Body of pancreas (tissue), 4 donors: ENCODE measurements at regions not wholly inside any gene's neighbourhood (a gene's known extent, or its start where the extent isn't known, plus 50 kb on each side); places are given as distances from the start of the nearest gene placed in this dataset.

Experiments
- ATAC-seq: fragments of 150-250 bp; one replicate; pipeline ENCODE4 v1.9.1; 2016
- DNase-seq, 4 donors: peaks; one replicate each; pipeline ENCODE4 v3.0.0-alpha.2; 2019
- H3K27ac ChIP-seq, 4 donors: fragments of 200-600 bp; sonication (generic); 1 replicate in 3 of 4; 2 replicates in 1 of 4; pipeline versions ENCODE4 v1.5.1 to v1.6.1; 2016 to 2019; ENCODE audit warnings: mild to moderate bottlenecking in 1 of 4, mixed read lengths in 1 of 4, moderate library complexity in 1 of 4
- H3K27me3 ChIP-seq, 2 donors: fragments of 200-600 bp; sonication (generic); one replicate each; pipeline ENCODE4 v1.6.0; 2016; ENCODE audit warnings: mild to moderate bottlenecking in 1 of 2
- H3K36me3 ChIP-seq, 2 donors: fragments of 200-600 bp; sonication (generic); replicated peaks in 1 of 2; 2 replicates each; pipeline ENCODE4 v1.5.1; 2016; ENCODE audit warnings: low read depth in 2 of 2; ENCODE audit not compliant: insufficient read depth in 1 of 2
- H3K4me1 ChIP-seq: fragments of 200-600 bp; sonication (generic); one replicate; pipeline ENCODE4 v1.6.0; 2016
- H3K4me3 ChIP-seq, 2 donors: fragments of 200-600 bp; sonication (generic); 1 replicate in 1 of 2; 2 replicates in 1 of 2; pipeline ENCODE4 v1.5.1; 2016 to 2019
- H3K9me3 ChIP-seq, 3 donors: fragments of 200-600 bp; sonication (generic); 1 replicate in 2 of 3; 2 replicates in 1 of 3; pipeline ENCODE4 v1.5.1; 2016
- CTCF ChIP-seq, 7 experiments: fragments of 450-650 bp in 4 of 7; fragments of 200-600 bp in 3 of 7; sonication (generic) in 3 of 7; IDR thresholded peaks; one replicate each; pipeline ENCODE4 v1.5.1; 2016 to 2019; ENCODE audit warnings: antibody characterized with exemption in 7 of 7
- POLR2A ChIP-seq, 3 donors: fragments of 450-650 bp; IDR thresholded peaks; one replicate each; pipeline ENCODE4 v1.6.1; 2016; ENCODE audit warnings: antibody characterized with exemption in 3 of 3, mild to moderate bottlenecking in 2 of 3
- WGBS, 2 donors: methylation state at CpG; one replicate each; pipeline ENCODE4 v1.1.5; 2017; 5-methylcytosine and 5-hydroxymethylcytosine counted together
- intact Hi-C: fragments of 100-400 bp; cut with DNase I; formaldehyde crosslinking; loops from one replicate; pipeline ENCODE4 v1.15.1; 2023

DNA sequence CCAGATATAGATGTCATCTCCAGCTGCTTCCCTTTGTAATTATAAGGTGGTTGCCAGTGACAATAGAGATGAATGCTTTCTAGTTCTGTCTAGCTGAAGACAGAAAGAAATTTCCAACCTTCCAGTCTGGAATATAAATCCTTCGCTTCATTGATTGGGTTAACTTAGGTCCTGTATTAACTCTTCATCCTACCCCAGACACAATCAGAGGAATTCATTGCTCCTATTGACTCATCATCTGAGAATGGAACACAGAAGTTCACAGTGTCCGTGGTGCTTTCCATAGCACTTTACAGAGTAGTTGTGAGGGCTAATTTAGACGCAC is 241.4 kb downstream of the NFKBIZ start:
- no peaks in the 10 kb centered on the region for H3K9me3 ChIP-seq
- DNase-seq (no peak), ATAC-seq (no peak)
- H3K27me3 ChIP-seq = no peaks in the 10 kb centered on the region
- no peak overlapping the region for H3K27ac ChIP-seq
- TF ChIP-seq POLR2A (IDR thresholded peaks at IDR 0.05) (no peak), CTCF (IDR thresholded peaks at IDR 0.05) (no peak)
- H3K4me1 ChIP-seq = no peaks in the 10 kb centered on the region
- 76 to 91% methylated on average over 3 of the region's 3 CpGs for WGBS, 2 donors
- no peaks in the 10 kb centered on the region for H3K36me3 ChIP-seq
- intact Hi-C loops = no loop called here
- H3K4me3 ChIP-seq = no peak overlapping the region

- 84 to 94% methylated on average over 2 of the region's 2 CpGs for WGBS, 2 donors
Observed at GRCh38 chr3:102091358-102091757, 242.0 kb downstream of the NFKBIZ start.

GRCh38 chr3:102092617-102093466 is 243.5 kb downstream of the NFKBIZ start:
- H3K9me3 ChIP-seq = no peaks in the 10 kb centered on the region
- no peak overlapping the region for H3K27ac ChIP-seq
- no peak overlapping the region for H3K4me3 ChIP-seq
- no peaks in the 10 kb centered on the region for H3K36me3 ChIP-seq
- DNase-seq (no peak), ATAC-seq (no peak)
- no peaks in the 10 kb centered on the region for H3K4me1 ChIP-seq
- 66 to 78% methylated on average over 5 of the region's 5 CpGs for WGBS, 2 donors
- no peaks in the 10 kb centered on the region for H3K27me3 ChIP-seq
- intact Hi-C loops = no loop called here
- TF ChIP-seq CTCF (IDR thresholded peaks at IDR 0.05) = no peak
- TF ChIP-seq POLR2A (IDR thresholded peaks at IDR 0.05) = no peak

More at GRCh38 chr3:102091358-102091757, 242.0 kb downstream of the NFKBIZ start:
- no peak for TF ChIP-seq POLR2A (IDR thresholded peaks at IDR 0.05)
- no peak for TF ChIP-seq CTCF (IDR thresholded peaks at IDR 0.05)
- no peaks in the 10 kb centered on the region for H3K27me3 ChIP-seq
- H3K9me3 ChIP-seq = no peaks in the 10 kb centered on the region
- no peak overlapping the region for H3K27ac ChIP-seq
- H3K4me3 ChIP-seq = no peak overlapping the region
- no peak for ATAC-seq
- no peaks in the 10 kb centered on the region for H3K4me1 ChIP-seq
- H3K36me3 ChIP-seq = no peaks in the 10 kb centered on the region
- intact Hi-C loops = no loop called here
- DNase-seq = no peak

DNA sequence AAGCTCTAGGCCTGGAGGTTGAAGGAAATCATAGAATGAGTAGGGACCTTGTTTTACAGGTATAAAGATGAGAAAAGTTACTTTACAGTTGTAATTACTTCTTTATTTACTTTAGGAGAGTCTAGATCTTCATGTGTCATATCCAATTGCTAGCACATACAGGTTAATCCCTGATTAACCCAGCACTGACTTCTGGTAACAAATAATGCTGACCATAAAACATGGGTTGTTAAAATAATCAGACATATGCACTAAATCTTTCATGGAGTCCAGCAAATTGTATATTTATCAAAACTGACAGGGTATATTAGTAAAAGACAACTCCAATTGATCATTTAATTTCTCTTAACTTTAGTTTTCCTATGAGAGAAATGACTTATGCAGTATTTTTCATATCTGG is 245.2 kb downstream of the NFKBIZ start:
- H3K27me3 ChIP-seq = no peaks in the 10 kb centered on the region
- intact Hi-C loops = no loop called here

DNA sequence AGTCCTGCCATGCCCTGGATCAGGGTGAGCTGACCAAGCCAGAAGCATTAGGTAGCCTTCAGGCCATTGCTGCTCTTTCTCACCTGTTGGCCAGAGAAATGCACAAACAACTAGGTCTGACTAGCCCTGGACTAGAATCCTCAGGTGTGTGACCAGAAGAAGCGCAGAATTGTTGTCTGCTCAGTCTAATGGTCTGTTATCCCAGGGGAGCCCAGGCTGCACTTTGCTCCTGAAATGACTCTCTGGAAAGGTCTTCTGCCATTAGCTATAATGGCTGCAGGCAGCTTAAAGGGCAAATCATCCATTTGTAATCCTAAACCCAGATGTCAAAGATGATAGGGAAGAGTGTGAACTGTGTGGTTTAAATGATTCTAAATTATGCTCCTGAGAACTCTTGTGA is 246.1 kb downstream of the NFKBIZ start:
- WGBS, 2 donors = 100% methylated on average over 1 of the region's 1 CpG
- no peaks in the 10 kb centered on the region for H3K36me3 ChIP-seq
- no peak for ATAC-seq

More for the DNA sequence above, 245.2 kb downstream of the NFKBIZ start:
- no peak for DNase-seq
- H3K36me3 ChIP-seq = no peaks in the 10 kb centered on the region
- no peak for ATAC-seq
- no peak overlapping the region for H3K27ac ChIP-seq
- no peak overlapping the region for H3K4me3 ChIP-seq
- H3K4me1 ChIP-seq = no peaks in the 10 kb centered on the region
- H3K9me3 ChIP-seq = no peaks in the 10 kb centered on the region
- no peak for TF ChIP-seq POLR2A (IDR thresholded peaks at IDR 0.05)

More for the DNA sequence above, 246.1 kb downstream of the NFKBIZ start:
- Histone ChIP-seq H3K27ac (no peak overlapping the region), H3K27me3 (no peaks in the 10 kb centered on the region), H3K9me3 (no peaks in the 10 kb centered on the region), H3K4me1 (no peaks in the 10 kb centered on the region), H3K4me3 (no peak overlapping the region)
- TF ChIP-seq CTCF (IDR thresholded peaks at IDR 0.05) (no peak), POLR2A (IDR thresholded peaks at IDR 0.05) (no peak)
- intact Hi-C loops = no loop called here
- DNase-seq = no peak
